HG03159 (cell line): ENCODE measurements at regions not wholly inside any gene's neighbourhood (a gene's known extent, or its start where the extent isn't known, plus 50 kb on each side); places are given as distances from the start of the nearest gene placed in this dataset.

Experiments used
- ATAC-seq: cut with Tn5 transposase; IDR thresholded peaks from one replicate; pipeline ENCODE4 v1.9.1; 2021; ENCODE audit warnings: mild to moderate bottlenecking, moderate library complexity; ENCODE audit not compliant: unreplicated experiment

GRCh38 chr2:47239119-47239969 lies 63.0 kb upstream of the CALM2 start:
- ATAC-seq: no peak

- ATAC-seq: no peak
These were observed 62.3 kb upstream of the CALM2 start for GRCh38 chr2:47238638-47239037.

DNA sequence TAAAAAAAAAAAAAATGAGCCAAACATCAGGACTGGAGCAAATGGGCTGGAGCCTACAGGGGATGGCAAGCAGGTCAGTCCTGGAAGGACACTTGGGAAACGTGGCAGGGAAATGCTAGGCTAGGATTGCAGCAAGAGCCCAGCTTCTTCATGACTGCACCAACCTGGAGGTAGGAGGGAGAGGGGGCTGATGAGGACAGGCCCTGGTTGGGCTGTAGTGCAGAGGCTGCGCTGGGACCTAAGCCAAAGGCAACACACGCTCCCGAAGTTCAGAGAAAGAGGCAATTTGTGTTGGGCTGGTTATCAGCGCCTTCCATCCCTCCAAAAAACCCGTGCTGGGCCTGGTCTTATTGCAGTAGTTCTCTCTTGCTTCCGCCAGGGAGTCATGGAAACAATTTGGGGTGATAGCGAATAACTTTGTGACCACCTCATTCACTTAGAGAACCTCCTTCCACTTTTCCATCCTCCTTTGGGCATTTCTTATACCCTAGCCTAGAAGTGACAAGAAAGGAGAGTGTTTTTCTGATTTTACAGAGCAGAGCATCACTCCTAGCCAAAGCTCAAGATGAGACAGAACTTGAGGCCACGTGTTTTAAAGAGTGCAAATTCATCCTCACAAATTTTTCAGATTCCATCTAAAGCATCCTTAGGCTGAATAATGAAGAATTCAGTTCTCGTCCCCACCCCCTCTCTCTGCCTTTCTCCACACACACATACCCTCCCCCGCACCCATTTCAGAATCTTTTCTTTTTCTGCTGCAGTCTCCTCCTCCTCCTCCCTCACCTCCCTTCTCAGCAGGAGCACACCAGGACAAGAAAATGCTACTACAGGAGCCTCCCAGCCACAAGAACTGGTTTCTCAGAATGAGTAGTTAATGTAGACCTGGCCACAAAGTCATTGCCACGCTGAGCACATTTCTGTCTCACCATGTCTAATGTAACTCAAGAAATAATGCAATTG lies 61.3 kb upstream of the CALM2 start:
- ATAC-seq: no peak

DNA sequence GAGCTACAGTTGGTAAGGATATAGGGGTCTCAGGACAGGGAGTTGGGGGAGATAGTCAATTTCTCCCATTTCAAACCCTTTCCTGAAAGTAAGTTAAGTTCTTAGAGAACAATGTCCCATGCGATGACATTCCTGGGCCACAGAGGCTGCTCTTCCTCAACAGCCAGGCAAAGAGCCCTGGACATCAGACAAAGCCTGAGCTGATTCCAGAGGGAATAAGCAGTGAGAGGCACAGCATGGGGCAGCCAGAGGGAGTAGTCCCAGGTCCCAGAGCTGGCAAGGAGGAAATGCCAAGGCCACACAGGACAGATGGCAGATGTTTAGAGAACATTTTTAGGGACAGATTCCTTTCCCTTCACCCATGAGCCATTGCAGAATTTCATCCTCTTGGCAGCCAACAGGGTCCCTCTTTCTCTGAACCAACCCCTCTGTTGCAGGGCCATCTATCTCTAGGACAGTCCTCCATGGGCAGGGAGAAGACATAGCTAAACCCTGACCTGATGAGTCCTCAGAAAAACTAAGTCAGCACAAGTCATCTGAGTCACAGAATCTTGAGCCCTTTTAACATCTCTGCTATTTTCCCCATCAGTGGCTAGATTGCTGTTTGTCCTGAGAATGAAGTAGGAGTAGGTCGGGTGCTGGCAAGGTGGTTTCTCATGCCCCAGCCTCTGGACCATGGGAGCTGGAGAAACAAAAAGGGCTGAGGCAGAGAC lies 60.3 kb upstream of the CALM2 start:
- no peak for ATAC-seq

DNA sequence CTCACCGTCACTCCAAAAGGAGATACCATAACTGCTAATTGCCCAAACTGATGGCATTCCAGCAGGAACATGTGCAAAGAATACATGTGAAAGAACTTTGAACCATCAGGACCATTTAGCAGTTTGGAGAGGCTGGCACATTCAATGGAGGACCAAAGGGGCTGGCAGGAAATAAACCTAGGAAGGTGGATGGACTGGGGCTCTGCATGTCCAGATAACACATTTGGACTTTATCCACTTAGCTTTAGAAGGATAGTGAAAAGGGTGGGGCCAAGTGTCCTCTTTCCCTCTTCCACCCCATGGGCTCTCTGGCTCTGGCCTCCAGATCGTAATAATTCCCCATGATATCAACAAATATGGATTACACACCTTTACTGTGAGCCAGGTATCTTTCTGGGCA lies 58.8 kb upstream of the CALM2 start:
- no peak for ATAC-seq

GRCh38 chr2:47234456-47234855 lies 58.1 kb upstream of the CALM2 start:
- no peak for ATAC-seq

- no peak for ATAC-seq
These were observed 56.6 kb upstream of the CALM2 start for GRCh38 chr2:47232738-47233415.

GRCh38 chr2:47230418-47230817 lies 54.1 kb upstream of the CALM2 start:
- no peak for ATAC-seq

GRCh38 chr2:47227532-47228279 lies 51.4 kb upstream of the CALM2 start:
- no peak for ATAC-seq

GRCh38 chr2:47226923-47227220 lies 50.6 kb upstream of the CALM2 start:
- no peak for ATAC-seq

DNA sequence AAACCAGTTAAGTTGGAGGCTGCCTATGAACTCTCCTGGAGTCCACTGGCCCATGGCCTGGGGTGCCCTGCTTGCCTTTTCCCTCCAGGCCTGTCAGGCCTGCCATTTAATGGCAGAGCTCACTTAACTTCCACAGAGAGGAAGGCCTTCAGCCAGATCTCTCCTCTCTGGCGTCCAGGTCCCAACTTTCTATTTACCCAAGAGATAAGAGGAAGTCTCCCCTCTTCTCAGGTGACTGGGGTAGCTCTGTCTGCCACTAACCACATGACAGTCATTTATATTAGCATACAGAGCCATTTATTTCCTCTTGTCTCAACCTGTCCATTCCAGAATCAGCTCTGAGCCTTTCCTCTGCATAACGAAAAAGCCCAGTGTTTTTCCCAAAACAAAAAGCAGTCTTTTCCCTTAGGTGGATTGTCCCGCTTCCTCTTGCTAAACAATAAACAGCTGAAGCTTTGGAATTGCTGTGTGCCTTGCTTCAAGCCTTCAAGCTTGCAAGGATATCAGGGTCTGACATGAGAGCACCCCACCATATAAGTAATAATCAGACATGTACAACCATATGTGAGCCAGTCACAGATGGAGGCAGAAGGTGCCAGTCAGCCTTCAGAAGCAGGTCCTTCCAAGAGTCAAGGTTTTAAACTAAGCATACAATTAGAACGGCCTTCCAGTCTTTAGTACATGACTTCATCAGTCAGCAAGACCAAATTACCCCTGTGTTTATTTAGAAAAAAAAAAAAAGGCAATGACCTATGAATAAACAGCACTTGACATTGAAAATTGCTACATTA lies 50.0 kb upstream of the CALM2 start:
- no peak for ATAC-seq
